HepG2 (cell line): ENCODE measurements at regions not wholly inside any gene's neighbourhood (a gene's known extent, or its start where the extent isn't known, plus 50 kb on each side); places are given as distances from the start of the nearest gene placed in this dataset.

ENCODE experiments used
- ATAC-seq: fragments of 200-7000 bp; cut with Tn5 transposase; 3 replicates; pipeline ENCODE4 v1.9.1; 2020; ENCODE audit warnings: mild to moderate bottlenecking, moderate library complexity
- BruUV-seq: library from RNA; stranded (reverse); fragments of 400-500 nt; replicated peaks from 2 replicates; lab custom pipeline; 2021; lab: Mats Ljungman, UMichigan
- CTCF ChIA-PET: fragments of 300-600 bp; formaldehyde crosslinking; extraction: SDS; loops from one replicate; lab custom pipeline; 2021; ENCODE audit warnings: low total read pairs, inconsistent platforms, low intra/inter-chr PET ratio; lab: Yijun Ruan, JAX
- POLR2A ChIA-PET: fragments of 350-600 bp; sonication (Branson Sonifier 250); formaldehyde crosslinking; loops from one replicate; lab custom pipeline; 2020; ENCODE audit warnings: antibody characterized with exemption, inconsistent platforms; lab: Yijun Ruan, JAX
- DNase-seq: peaks from one replicate; pipeline ENCODE4 v3.0.0-alpha.2; 2015; ENCODE audit warnings: low spot score
- FAIRE-seq: peaks from 3 replicates; lab custom pipeline; 2011; peaks lifted over from hg19 to GRCh38; lab: Jason Lieb, UNC
- H2AFZ ChIP-seq: one replicate; pipeline ENCODE4 v1.6.1; 2011; ENCODE audit warnings: low read length, inconsistent platforms
- H3K27ac ChIP-seq: fragments of 300-600 bp; 3 replicates; pipeline ENCODE4 v1.8.0; 2011; ENCODE audit warnings: mixed run types, mild to moderate bottlenecking, mixed read lengths, low read length, inconsistent platforms; ENCODE audit not compliant: insufficient read depth; ENCODE audit errors: extremely low read length
- H3K27me3 ChIP-seq, 2 experiments: fragments of 200-600 bp in 1 of 2; 2 replicates in 1 of 2; 3 replicates in 1 of 2; pipeline versions ENCODE4 v1.6.0 to v1.8.0; 2011; ENCODE audit warnings: low read length in 2 of 2, mild to moderate bottlenecking in 2 of 2, moderate library complexity in 2 of 2, inconsistent platforms in 1 of 2; ENCODE audit not compliant: insufficient read depth in 2 of 2, control insufficient read depth in 1 of 2
- H3K36me3 ChIP-seq, 2 experiments: fragments of 200-600 bp in 1 of 2; replicated peaks in 1 of 2; 2 replicates in 1 of 2; 3 replicates in 1 of 2; pipeline versions ENCODE4 v1.5.1 to v1.8.0; 2011; ENCODE audit warnings: low read length in 2 of 2, inconsistent platforms in 1 of 2; ENCODE audit not compliant: insufficient read depth in 2 of 2, control insufficient read depth in 1 of 2
- H3K4me1 ChIP-seq: 2 replicates; pipeline ENCODE4 v1.5.1; 2012; ENCODE audit warnings: low read length, inconsistent platforms; ENCODE audit not compliant: insufficient read depth
- H3K4me2 ChIP-seq: 2 replicates; pipeline ENCODE4 v1.6.0; 2011; ENCODE audit warnings: low read depth, low read length, inconsistent platforms
- H3K4me3 ChIP-seq, 3 experiments: fragments of 200-600 bp in 1 of 3; sonication (generic), shearing (Covaris generic) in 1 of 3; replicated peaks in 1 of 3; 2 replicates each; pipeline ENCODE4 v1.5.1; 2011 to 2016; ENCODE audit warnings: low read length in 3 of 3, inconsistent platforms in 2 of 3, low read depth in 2 of 3, mild to moderate bottlenecking in 2 of 3, control low read depth in 1 of 3, mixed read lengths in 1 of 3; ENCODE audit not compliant: insufficient read depth in 1 of 3
- H3K79me2 ChIP-seq: one replicate; pipeline ENCODE4 v1.6.1; 2011; ENCODE audit warnings: low read length, inconsistent platforms; ENCODE audit not compliant: insufficient read depth
- H3K9ac ChIP-seq: 2 replicates; pipeline ENCODE4 v1.6.0; 2011; ENCODE audit warnings: mild to moderate bottlenecking, low read depth, low read length, inconsistent platforms; ENCODE audit not compliant: insufficient read depth
- H3K9me3 ChIP-seq: 2 replicates; pipeline ENCODE4 v1.5.1; 2012; ENCODE audit warnings: mild to moderate bottlenecking, low read length
- H4K20me1 ChIP-seq: 2 replicates; pipeline ENCODE4 v1.6.0; 2011; ENCODE audit warnings: inconsistent platforms, mild to moderate bottlenecking, low read length, moderate library complexity; ENCODE audit not compliant: insufficient read depth
- AGO1 ChIP-seq: fragments of 200-400 bp; formaldehyde crosslinking; IDR thresholded peaks from 2 replicates; pipeline ENCODE4 v1.6.1; 2017; ENCODE audit warnings: mild to moderate bottlenecking, low read depth, low read length, moderate library complexity; ENCODE audit not compliant: poor library complexity, severe bottlenecking
- CREM ChIP-seq, 2 experiments: sonication (generic) in 1 of 2; formaldehyde crosslinking in 1 of 2; IDR thresholded peaks; 2 replicates each; pipeline versions ENCODE4 v1.4.0 to v1.6.1; 2016 to 2020; ENCODE audit warnings: antibody characterized with exemption in 1 of 2, mild to moderate bottlenecking in 1 of 2, missing genetic modification reagents in 1 of 2
- FOXP1 ChIP-seq, 2 experiments: fragments of 450-650 bp in 1 of 2; IDR thresholded peaks; 2 replicates each; pipeline ENCODE4 v1.6.1; 2017 to 2018; ENCODE audit warnings: antibody characterized with exemption in 1 of 2
- IRF9 ChIP-seq: sonication (generic); formaldehyde crosslinking; IDR thresholded peaks from 2 replicates; pipeline ENCODE4 v1.8.0; 2022; ENCODE audit warnings: missing genetic modification reagents, mild to moderate bottlenecking, borderline replicate concordance
- NR2F1 ChIP-seq, 2 experiments: fragments of 450-650 bp in 1 of 2; formaldehyde crosslinking in 1 of 2; IDR thresholded peaks; 2 replicates each; pipeline versions ENCODE4 v1.5.0 to v1.6.1; 2016 to 2020; ENCODE audit warnings: mild to moderate bottlenecking in 1 of 2, missing compliant biosample characterization in 1 of 2, missing genetic modification reagents in 1 of 2, moderate library complexity in 1 of 2
- RBM39 ChIP-seq: fragments of 200-400 bp; formaldehyde crosslinking; IDR thresholded peaks from one replicate; pipeline ENCODE4 v1.6.1; 2018; ENCODE audit warnings: antibody characterized with exemption, mild to moderate bottlenecking, low read depth, low read length; ENCODE audit not compliant: poor library complexity, severe bottlenecking
- ZNF12 ChIP-seq: sonication (generic); formaldehyde crosslinking; IDR thresholded peaks from 2 replicates; pipeline ENCODE4 v1.5.0; 2020; ENCODE audit warnings: missing genetic modification reagents
- ZNF160 ChIP-seq: sonication (generic); formaldehyde crosslinking; IDR thresholded peaks from 2 replicates; pipeline ENCODE4 v1.8.0; 2022; ENCODE audit warnings: mild to moderate bottlenecking, inconsistent platforms, missing genetic modification reagents
- ZNF329 ChIP-seq: sonication (generic); formaldehyde crosslinking; IDR thresholded peaks from 2 replicates; pipeline ENCODE4 v1.9.0; 2021; ENCODE audit warnings: low read depth, mild to moderate bottlenecking, missing genetic modification reagents
- ZNF34 ChIP-seq: sonication (generic); formaldehyde crosslinking; IDR thresholded peaks from 2 replicates; pipeline ENCODE4 v1.4.0; 2020; ENCODE audit warnings: mild to moderate bottlenecking, missing genetic modification reagents, borderline replicate concordance
- ZNF678 ChIP-seq: sonication (generic); formaldehyde crosslinking; IDR thresholded peaks from 2 replicates; pipeline ENCODE4 v1.4.0; 2020; ENCODE audit warnings: mild to moderate bottlenecking, missing genetic modification reagents
- WGBS: methylation state at CpG from one replicate; pipeline ENCODE4 v1.1.6; 2017; ENCODE audit warnings: low lambda C conversion rate; 5-methylcytosine and 5-hydroxymethylcytosine counted together
- in situ Hi-C: cut with HindIII; loops from 2 replicates; pipeline ENCODE4 v1.10.0; 2017; ENCODE audit warnings: low pct_unique_long_range_greater_than_20kb; ENCODE audit not compliant: extremely low pct_ligation_motif_present
- intact Hi-C: fragments of 100-400 bp; cut with micrococcal nuclease; formaldehyde crosslinking; loops from one replicate; pipeline ENCODE4 v1.10.0; 2022; ENCODE audit not compliant: unreplicated experiment
- TF ChIP-seq, protein P1 (sequence below): sonication (generic); formaldehyde crosslinking; IDR thresholded peaks from 2 replicates; pipeline ENCODE4 v1.5.0; 2020; ENCODE audit warnings: mild to moderate bottlenecking, missing genetic modification reagents, moderate library complexity
- TF ChIP-seq, protein P2 (sequence below): sonication (generic); formaldehyde crosslinking; IDR thresholded peaks from 2 replicates; pipeline ENCODE4 v1.8.1; 2023; ENCODE audit warnings: mild to moderate bottlenecking, missing genetic modification reagents
- TF ChIP-seq, protein P3 (sequence below): sonication (generic); formaldehyde crosslinking; IDR thresholded peaks from 2 replicates; pipeline ENCODE4 v1.4.0; 2020; ENCODE audit warnings: missing genetic modification reagents

DNA sequence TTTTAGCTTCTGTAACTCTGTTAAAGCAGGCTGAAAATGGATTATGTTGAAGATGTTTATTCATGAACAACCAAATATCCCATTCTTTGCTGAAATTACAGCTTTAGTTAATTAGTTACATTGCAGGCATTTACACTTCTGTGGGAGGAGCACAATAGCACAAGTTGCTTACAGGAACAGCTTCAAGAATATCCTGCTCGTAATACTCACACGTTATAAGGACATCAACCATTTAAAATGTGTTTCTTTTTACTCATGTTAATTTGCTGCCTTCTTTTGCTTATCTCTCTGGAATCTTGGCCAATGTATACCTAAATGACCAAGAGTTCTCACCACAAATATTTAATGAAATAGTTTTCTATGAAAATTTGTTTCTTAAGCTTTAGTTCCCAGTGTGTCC lies 305.2 kb upstream of the SYT1 start:
- Histone ChIP-seq H3K36me3 (no peaks in the 10 kb centered on the region), H3K9ac (no peak overlapping the region), H3K9me3 (no peaks in the 10 kb centered on the region), H3K27me3 (no peaks in the 10 kb centered on the region), H3K4me2 (no peak overlapping the region), H3K4me3 (no peak overlapping the region), H3K27ac (no peak overlapping the region), H3K4me1 (no peaks in the 10 kb centered on the region), H3K79me2 (no peaks in the 10 kb centered on the region), H2AFZ (no peak overlapping the region), H4K20me1 (no peaks in the 10 kb centered on the region)
- 2% methylated on average over 2 of the region's 2 CpGs for WGBS
- in situ Hi-C loops (no loop called here), intact Hi-C loops (no loop called here)
- POLR2A ChIA-PET = no interaction called here
- DNase-seq (no peak), ATAC-seq (no peak), FAIRE-seq (no peak)
- BruUV-seq = no TSS peak
- TF ChIP-seq CREM (IDR thresholded peaks at IDR 0.05) (no peak), CREM (CRISPR knock-in tag; IDR thresholded peaks at IDR 0.05) (no peak), AGO1 (no peak), FOXP1 (IDR thresholded peaks at IDR 0.05) (no peak), FOXP1 (CRISPR knock-in tag; IDR thresholded peaks at IDR 0.05) (no peak), ZNF34 (CRISPR knock-in tag) (no peak), ZNF678 (CRISPR knock-in tag) (no peak)
- TF ChIP-seq, protein P1, sequence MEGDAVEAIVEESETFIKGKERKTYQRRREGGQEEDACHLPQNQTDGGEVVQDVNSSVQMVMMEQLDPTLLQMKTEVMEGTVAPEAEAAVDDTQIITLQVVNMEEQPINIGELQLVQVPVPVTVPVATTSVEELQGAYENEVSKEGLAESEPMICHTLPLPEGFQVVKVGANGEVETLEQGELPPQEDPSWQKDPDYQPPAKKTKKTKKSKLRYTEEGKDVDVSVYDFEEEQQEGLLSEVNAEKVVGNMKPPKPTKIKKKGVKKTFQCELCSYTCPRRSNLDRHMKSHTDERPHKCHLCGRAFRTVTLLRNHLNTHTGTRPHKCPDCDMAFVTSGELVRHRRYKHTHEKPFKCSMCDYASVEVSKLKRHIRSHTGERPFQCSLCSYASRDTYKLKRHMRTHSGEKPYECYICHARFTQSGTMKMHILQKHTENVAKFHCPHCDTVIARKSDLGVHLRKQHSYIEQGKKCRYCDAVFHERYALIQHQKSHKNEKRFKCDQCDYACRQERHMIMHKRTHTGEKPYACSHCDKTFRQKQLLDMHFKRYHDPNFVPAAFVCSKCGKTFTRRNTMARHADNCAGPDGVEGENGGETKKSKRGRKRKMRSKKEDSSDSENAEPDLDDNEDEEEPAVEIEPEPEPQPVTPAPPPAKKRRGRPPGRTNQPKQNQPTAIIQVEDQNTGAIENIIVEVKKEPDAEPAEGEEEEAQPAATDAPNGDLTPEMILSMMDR = no peak
- TF ChIP-seq, all 625 proteins: peak for 0
- CTCF ChIA-PET = no interaction called here

DNA sequence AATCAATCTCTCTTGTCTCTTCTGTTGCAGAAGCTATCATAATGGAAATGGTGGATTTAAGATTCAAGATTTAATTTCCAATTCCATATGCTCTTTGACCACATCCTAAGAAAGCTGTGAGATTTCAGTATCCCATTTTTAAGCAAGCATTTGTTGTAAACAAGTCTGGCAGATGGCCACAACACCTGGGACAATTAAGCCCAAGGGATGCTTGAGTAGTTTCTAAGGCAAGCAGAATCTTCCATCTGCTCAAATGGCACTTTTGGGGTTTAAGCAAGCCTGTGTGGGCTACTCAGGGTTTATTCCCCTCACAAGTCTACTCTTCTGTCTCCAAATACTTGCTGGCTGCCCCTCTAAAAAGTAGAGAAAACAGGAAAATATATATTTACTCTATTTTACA lies 304.7 kb upstream of the SYT1 start:
- H3K4me3 ChIP-seq = no peak overlapping the region
- no peaks in the 10 kb centered on the region for H3K9me3 ChIP-seq
- DNase-seq = no peak
- no peak overlapping the region for H3K27ac ChIP-seq
- H3K36me3 ChIP-seq = no peaks in the 10 kb centered on the region
- in situ Hi-C loops = no loop called here
- BruUV-seq = no TSS peak
- no peaks in the 10 kb centered on the region for H3K4me1 ChIP-seq
- no peaks in the 10 kb centered on the region for H3K79me2 ChIP-seq
- no peak overlapping the region for H3K4me2 ChIP-seq
- ChIA-PET POLR2A (no interaction called here), CTCF (no interaction called here)
- no peaks in the 10 kb centered on the region for H3K27me3 ChIP-seq
- FAIRE-seq = no peak
- no peak for ATAC-seq
- H3K9ac ChIP-seq = no peak overlapping the region
- intact Hi-C loops = loop anchor here (5.0 to 10.0 kb wide), 2 partner anchors 612 to 785 kb away; no protein-coding TSS in a partner anchor
- H4K20me1 ChIP-seq = no peaks in the 10 kb centered on the region
- no peak overlapping the region for H2AFZ ChIP-seq
- TF ChIP-seq RBM39 (no peak), ZNF329 (CRISPR knock-in tag) (no peak), NR2F1 (CRISPR knock-in tag; IDR thresholded peaks at IDR 0.05) (no peak), IRF9 (CRISPR knock-in tag) (no peak), ZNF12 (CRISPR knock-in tag) (no peak), ZNF160 (CRISPR knock-in tag) (no peak)
- TF ChIP-seq, protein P2, sequence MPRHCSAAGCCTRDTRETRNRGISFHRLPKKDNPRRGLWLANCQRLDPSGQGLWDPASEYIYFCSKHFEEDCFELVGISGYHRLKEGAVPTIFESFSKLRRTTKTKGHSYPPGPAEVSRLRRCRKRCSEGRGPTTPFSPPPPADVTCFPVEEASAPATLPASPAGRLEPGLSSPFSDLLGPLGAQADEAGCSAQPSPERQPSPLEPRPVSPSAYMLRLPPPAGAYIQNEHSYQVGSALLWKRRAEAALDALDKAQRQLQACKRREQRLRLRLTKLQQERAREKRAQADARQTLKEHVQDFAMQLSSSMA (CRISPR knock-in tag) = no peak
- TF ChIP-seq, protein P3, sequence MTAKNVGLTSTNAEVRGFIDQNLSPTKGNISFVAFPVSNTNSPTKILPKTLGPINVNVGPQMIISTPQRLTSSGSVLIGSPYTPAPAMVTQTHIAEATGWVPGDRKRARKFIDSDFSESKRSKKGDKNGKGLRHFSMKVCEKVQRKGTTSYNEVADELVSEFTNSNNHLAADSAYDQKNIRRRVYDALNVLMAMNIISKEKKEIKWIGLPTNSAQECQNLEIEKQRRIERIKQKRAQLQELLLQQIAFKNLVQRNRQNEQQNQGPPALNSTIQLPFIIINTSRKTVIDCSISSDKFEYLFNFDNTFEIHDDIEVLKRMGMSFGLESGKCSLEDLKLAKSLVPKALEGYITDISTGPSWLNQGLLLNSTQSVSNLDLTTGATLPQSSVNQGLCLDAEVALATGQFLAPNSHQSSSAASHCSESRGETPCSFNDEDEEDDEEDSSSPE (CRISPR knock-in tag) = no peak
